Fibroblast of mammary gland (primary cell): ENCODE measurements at regions not wholly inside any gene's neighbourhood (a gene's known extent, or its start where the extent isn't known, plus 50 kb on each side); places are given as distances from the start of the nearest gene placed in this dataset.

ENCODE experiments used
- DNase-seq: peaks from one replicate; pipeline ENCODE4 v3.0.0-alpha.2; 2010; ENCODE audit warnings: low read depth
- H3K4me3 ChIP-seq: 2 replicates; pipeline ENCODE4 v1.5.1; 2011; ENCODE audit warnings: low read depth, mild to moderate bottlenecking, low read length, moderate library complexity; ENCODE audit not compliant: control insufficient read depth
- CTCF ChIP-seq: conservative IDR thresholded peaks from 2 replicates; pipeline ENCODE4 v1.5.1; 2011; ENCODE audit warnings: low read depth, low read length, inconsistent platforms; ENCODE audit not compliant: control insufficient read depth, insufficient read depth

GRCh38 chr15:36313736-36314280 is 265.6 kb upstream of the CDIN1 start:
- TF ChIP-seq CTCF: no peak
- DNase-seq: no peak
- H3K4me3 ChIP-seq: no peak overlapping the region

- TF ChIP-seq CTCF: no peak
- no peak for DNase-seq
- no peak overlapping the region for H3K4me3 ChIP-seq
These were observed 263.8 kb upstream of the CDIN1 start for GRCh38 chr15:36315649-36316048.

- H3K4me3 ChIP-seq: no peak overlapping the region
- no peak for TF ChIP-seq CTCF
- peak; percentile 17 for DNase-seq
These were observed 255.8 kb upstream of the CDIN1 start for GRCh38 chr15:36323615-36324014.

GRCh38 chr15:36325206-36325605 is 254.2 kb upstream of the CDIN1 start:
- no peak overlapping the region for H3K4me3 ChIP-seq
- no peak for TF ChIP-seq CTCF
- DNase-seq: no peak

GRCh38 chr15:36329592-36329991 is 249.8 kb upstream of the CDIN1 start:
- no peak for DNase-seq
- H3K4me3 ChIP-seq: no peak overlapping the region
- TF ChIP-seq CTCF: no peak

- no peak for TF ChIP-seq CTCF
These were observed 248.8 kb upstream of the CDIN1 start for GRCh38 chr15:36330598-36330997.

More at GRCh38 chr15:36330598-36330997, 248.8 kb upstream of the CDIN1 start:
- DNase-seq: no peak
- H3K4me3 ChIP-seq: no peak overlapping the region
